ENCODE measurements at regions not wholly inside any gene's neighbourhood (a gene's known extent, or its start where the extent isn't known, plus 50 kb on each side); places are given as distances from the start of the nearest gene placed in this dataset.

DNA sequence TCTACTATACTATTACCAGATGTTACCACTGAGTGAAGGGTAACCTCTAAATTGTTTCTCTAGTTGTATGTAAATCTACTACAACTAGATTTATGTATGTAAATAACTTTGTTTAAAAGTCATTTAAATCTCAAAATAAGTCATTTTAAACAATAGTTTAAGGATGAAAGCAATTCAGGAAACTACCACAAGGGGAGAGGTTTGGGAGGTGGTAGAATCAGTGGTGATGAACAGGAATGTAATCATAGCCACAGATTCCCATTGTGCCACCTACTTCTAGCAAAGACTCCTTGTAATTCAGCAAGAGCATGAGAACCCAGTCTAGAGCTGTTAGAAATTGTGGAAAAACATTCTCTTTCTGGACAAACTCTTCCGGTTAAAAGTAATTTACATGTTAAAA lies 234.6 kb downstream of the SLC7A11 start:
- TF ChIP-seq SP1 (IDR thresholded peaks at IDR 0.05; ENCODE audit: low read depth, low read length) = no peak
- no peak for TF ChIP-seq GATAD2B (conservative IDR thresholded peaks at IDR 0.05; ENCODE audit: low read depth)
- TF ChIP-seq, protein P1, sequence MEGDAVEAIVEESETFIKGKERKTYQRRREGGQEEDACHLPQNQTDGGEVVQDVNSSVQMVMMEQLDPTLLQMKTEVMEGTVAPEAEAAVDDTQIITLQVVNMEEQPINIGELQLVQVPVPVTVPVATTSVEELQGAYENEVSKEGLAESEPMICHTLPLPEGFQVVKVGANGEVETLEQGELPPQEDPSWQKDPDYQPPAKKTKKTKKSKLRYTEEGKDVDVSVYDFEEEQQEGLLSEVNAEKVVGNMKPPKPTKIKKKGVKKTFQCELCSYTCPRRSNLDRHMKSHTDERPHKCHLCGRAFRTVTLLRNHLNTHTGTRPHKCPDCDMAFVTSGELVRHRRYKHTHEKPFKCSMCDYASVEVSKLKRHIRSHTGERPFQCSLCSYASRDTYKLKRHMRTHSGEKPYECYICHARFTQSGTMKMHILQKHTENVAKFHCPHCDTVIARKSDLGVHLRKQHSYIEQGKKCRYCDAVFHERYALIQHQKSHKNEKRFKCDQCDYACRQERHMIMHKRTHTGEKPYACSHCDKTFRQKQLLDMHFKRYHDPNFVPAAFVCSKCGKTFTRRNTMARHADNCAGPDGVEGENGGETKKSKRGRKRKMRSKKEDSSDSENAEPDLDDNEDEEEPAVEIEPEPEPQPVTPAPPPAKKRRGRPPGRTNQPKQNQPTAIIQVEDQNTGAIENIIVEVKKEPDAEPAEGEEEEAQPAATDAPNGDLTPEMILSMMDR (IDR thresholded peaks at IDR 0.05 in 2 of 3, conservative IDR thresholded peaks at IDR 0.05 in 1 of 3; ENCODE audit: control insufficient read depth in 2 of 3, extremely low read depth in 1 of 3, insufficient read depth in 1 of 3, low read depth in 3 of 3, low read length in 3 of 3) = peak in 1 of 3 experiments; percentile 21; a peak in 1 of 6 replicates
- TF ChIP-seq RUNX3 (IDR thresholded peaks at IDR 0.05; ENCODE audit: low read length) = no peak
- no peak for TF ChIP-seq CEBPB (IDR thresholded peaks at IDR 0.05; ENCODE audit: borderline replicate concordance in 1 of 2, low read depth in 2 of 2, low read length in 2 of 2)
- TF ChIP-seq, protein P2, sequence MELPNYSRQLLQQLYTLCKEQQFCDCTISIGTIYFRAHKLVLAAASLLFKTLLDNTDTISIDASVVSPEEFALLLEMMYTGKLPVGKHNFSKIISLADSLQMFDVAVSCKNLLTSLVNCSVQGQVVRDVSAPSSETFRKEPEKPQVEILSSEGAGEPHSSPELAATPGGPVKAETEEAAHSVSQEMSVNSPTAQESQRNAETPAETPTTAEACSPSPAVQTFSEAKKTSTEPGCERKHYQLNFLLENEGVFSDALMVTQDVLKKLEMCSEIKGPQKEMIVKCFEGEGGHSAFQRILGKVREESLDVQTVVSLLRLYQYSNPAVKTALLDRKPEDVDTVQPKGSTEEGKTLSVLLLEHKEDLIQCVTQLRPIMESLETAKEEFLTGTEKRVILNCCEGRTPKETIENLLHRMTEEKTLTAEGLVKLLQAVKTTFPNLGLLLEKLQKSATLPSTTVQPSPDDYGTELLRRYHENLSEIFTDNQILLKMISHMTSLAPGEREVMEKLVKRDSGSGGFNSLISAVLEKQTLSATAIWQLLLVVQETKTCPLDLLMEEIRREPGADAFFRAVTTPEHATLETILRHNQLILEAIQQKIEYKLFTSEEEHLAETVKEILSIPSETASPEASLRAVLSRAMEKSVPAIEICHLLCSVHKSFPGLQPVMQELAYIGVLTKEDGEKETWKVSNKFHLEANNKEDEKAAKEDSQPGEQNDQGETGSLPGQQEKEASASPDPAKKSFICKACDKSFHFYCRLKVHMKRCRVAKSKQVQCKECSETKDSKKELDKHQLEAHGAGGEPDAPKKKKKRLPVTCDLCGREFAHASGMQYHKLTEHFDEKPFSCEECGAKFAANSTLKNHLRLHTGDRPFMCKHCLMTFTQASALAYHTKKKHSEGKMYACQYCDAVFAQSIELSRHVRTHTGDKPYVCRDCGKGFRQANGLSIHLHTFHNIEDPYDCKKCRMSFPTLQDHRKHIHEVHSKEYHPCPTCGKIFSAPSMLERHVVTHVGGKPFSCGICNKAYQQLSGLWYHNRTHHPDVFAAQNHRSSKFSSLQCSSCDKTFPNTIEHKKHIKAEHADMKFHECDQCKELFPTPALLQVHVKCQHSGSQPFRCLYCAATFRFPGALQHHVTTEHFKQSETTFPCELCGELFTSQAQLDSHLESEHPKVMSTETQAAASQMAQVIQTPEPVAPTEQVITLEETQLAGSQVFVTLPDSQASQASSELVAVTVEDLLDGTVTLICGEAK (IDR thresholded peaks at IDR 0.05; ENCODE audit: borderline replicate concordance) = no peak
- no peak for TF ChIP-seq NBN (IDR thresholded peaks at IDR 0.05)
- TF ChIP-seq EZH2 (IDR thresholded peaks at IDR 0.05; ENCODE audit: borderline replicate concordance, control insufficient read depth, low read depth, low read length) = no peak

Measured in GM12878 (cell line).